HPDE6-E6E7 (cell line): ENCODE measurements at regions not wholly inside any gene's neighbourhood (a gene's known extent, or its start where the extent isn't known, plus 50 kb on each side); places are given as distances from the start of the nearest gene placed in this dataset.

Experiments used
- DNase-seq: peaks from one replicate; pipeline ENCODE4 v3.0.0; 2011; ENCODE audit warnings: missing footprints; ENCODE audit errors: extremely low spot score

GRCh38 chr21:35142036-35142815 lies 93.1 kb upstream of the RUNX1 start:
- DNase-seq, result no peak

DNA sequence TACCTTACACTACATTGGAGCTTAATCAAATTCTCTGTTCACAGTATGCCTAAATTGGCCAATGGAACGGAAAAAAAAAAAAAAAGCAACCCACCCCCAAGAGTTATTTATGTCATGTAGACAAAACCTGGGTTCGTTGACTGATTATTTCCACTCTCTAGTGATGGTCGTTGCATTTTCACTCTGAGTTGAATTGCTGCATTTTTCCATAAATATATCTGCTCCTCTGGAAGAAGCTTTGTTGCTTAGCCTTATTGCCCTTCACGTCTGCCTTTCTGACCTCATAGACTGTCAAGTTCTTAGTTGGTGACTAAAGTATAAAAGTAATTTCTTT lies 90.2 kb upstream of the RUNX1 start:
- no peak for DNase-seq

GRCh38 chr21:35138665-35139381 lies 89.7 kb upstream of the RUNX1 start:
- peak; percentile 89 for DNase-seq

DNA sequence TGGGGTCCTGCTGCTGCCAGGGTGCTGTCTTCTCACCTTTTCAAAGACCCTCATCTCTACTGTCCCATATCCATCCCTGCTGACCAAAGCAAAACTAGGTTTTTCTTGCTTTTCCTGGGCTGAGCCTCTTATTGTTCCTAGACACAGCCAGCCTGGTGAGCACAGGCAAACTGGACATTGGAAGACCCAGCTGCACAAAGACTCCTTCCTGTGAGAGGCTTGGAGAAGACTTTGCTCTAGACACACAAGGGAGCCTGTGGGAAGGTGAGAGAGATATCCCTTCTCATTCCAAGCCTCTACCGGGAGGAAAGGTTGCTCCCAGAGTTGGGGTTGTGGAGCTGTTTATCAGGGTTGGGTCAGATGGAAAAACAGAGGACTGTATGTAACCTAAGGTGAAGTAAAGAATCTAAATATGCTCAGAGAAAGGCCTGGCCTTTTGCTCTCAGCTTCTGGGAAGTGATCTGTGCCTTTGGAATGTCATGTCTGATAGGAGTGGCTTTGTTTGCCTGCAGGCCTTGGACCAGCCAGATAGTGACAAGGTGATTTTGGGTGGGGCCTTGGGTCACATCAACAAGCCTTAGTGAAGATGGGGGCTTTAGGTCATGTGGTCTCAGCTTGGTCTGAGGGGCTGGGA lies 87.6 kb upstream of the RUNX1 start:
- peak; percentile 48 for DNase-seq

DNA sequence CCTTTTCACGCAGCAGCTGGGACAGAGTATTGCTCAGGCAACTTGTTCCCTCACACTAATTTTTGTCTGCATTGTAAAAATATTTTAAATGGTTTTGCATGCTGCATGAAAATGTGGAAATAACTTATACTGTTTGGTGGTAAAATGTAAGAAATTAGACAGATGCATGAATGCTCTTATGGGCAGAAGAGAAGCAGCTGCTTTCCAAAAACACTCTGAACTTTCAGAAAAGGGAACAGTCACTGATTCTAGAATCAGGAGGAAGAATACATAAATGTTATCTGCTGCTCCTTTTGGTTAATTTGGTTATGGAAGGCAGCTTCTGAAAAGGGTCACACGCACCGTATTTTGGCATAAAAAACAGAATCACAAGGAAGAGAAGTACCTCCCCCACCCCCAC lies 87.0 kb upstream of the RUNX1 start:
- no peak for DNase-seq

- no peak for DNase-seq
Measured at GRCh38 chr21:35135481-35135880, 86.4 kb upstream of the RUNX1 start.

GRCh38 chr21:35134309-35134708 lies 85.2 kb upstream of the RUNX1 start:
- DNase-seq, result no peak

GRCh38 chr21:35128536-35128935 lies 79.4 kb upstream of the RUNX1 start:
- DNase-seq, result no peak

- DNase-seq, result no peak
Measured at GRCh38 chr21:35127851-35128250, 78.7 kb upstream of the RUNX1 start.

DNA sequence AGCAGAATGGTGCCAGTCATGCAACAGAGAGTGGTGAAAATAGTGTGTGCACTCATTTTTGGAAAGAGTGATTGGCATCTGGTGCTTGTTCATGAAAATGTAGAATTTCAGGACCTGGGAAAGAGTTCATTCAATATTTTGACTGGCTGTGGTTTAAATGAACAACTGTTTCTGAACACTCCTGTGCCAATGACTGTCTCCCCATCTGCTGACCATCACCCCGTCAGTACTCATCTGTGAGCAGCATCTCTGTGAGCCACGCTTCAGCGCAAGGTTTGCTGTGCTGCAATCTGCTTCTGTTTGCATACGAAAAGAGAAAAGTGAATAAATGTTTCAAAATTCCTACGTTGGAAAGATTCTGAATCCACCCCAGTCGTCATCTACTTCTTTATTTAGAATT lies 77.9 kb upstream of the RUNX1 start:
- DNase-seq, result no peak

DNA sequence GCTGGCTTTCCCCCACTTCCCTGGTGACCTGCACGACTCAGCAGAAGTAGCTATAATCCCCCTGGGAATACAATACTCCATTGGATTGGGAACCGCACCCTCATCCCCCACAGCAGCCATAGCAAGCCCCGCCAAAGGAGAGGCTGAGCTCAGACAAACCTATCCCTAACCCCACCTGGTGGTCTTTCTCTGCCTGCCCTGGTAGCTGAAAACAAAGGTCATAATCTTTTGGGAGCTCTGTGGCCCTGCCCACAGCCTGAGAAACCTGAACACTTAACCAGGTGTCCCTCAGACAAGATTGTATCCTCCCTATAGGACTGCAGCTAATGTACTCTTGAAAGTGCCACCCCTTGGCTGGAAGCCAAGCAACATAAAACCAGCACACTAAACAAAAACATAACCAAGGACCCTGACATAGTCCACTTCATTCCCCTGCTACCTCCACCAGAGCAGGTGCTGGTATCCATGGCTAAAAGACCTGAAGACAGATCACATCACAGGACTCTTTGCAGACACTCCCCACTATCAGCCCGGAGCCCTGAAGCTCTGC lies 71.6 kb upstream of the RUNX1 start:
- no peak for DNase-seq

DNA sequence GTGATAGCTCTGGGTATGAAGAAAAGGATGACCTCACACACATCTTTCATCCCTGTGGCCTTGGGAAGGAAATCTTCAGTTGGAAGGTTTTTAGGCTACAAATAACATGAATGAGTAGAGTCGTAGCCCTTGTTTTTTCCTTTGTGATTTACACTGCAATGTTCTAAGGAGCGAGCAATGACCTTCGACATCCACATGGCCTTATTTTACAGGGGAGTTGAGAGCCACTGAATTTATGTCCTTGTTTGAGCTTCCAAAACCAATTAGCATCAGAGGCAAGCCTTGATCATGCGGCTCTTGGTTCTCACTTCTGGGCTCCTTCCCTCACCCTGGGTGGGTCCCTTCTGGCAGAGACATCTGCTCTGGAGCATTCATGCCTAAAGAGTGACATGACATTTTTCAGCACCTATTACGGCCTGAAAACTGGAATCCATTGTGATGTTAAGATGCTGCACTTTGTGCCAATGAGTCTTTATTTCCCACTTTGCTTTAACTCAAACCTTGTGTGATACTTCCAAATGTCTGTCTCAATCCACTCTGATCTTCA lies 70.5 kb upstream of the RUNX1 start:
- DNase-seq, result no peak

DNA sequence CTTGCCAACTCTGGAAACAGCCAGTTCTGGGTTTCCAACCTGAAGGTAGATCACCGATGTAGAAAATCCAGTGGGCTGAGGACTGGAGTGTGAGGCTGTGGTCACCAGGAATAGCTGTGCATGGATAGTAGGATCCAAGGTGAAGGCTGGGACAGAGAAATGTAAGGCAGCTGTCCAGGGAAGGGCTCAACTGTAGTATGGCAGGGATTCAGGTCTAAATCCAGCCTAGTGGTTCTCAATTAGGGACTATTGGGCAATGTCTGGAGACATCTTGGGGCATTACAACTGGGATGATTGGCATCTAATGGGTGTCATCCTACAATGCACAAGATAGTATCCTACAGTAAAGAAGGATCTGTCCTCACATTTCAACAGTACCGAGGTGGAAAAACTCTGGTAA lies 67.7 kb upstream of the RUNX1 start:
- no peak for DNase-seq

GRCh38 chr21:35113064-35113463 lies 64.0 kb upstream of the RUNX1 start:
- no peak for DNase-seq

- DNase-seq, result peak; percentile 35
Measured at GRCh38 chr21:35111321-35111930, 62.3 kb upstream of the RUNX1 start.

DNA sequence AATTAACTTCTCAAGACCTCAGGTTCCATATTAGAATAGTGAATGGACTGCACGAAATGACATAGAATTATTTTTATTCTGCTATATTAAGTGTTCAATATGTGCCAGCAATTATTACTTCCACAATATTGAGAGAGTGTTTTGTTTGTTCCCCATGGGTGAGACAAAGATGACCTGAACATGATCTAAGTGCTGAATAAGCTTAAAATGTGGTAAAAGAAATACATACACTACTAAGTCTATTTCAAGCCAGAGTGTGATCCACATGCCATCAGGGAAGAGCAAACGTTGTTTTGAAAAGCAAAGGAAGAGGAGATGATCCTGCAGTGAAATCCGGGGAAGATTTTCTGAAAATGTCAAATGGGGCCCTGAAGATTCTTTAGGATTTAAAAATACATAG lies 59.8 kb upstream of the RUNX1 start:
- DNase-seq, result no peak

GRCh38 chr21:35107520-35107919 lies 58.4 kb upstream of the RUNX1 start:
- DNase-seq, result no peak

GRCh38 chr21:35106246-35106835 lies 57.2 kb upstream of the RUNX1 start:
- DNase-seq, result no peak

DNA sequence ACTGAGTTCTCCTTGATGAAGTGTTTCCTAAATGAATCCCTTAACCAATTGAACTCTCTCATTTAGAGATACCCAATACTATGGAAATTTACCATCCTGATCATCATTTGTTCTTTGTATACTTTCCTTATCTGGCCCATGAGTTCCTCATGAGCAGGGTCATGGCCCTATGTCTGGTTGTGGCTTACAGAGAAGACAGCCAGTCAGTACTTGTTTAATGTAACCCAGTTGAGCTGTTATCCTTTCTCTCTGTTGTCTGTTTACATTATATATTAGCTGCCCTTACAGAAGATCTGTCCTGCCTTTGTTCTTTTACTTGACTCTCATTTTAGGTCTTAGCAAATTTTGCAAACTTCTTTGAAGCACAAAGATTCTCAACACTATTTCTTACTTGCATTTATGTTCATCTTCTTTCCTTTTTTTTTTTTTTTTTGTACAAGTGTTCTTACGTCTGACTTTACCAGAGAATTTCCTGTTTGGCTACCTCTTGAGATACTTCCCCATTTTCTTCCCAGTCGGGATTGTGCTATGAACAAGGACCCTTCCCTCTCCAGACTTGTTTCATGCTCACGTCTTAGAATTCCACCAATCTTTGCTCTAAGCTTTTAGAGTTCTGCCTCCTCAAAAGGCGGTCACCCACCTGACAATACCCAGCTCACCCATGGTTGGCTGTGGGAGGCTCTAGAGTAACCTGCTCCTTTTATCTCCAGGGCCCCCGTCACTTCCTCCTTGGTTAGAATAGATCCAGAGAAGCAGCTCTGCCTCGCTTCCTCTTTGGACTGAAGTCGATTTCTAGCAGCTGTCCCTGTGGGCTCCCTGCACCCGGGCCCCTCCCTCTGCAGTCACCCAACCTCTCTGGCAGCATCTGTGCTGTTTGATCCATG lies 53.6 kb upstream of the RUNX1 start:
- DNase-seq, result no peak

GRCh38 chr21:35100349-35100811 lies 51.3 kb upstream of the RUNX1 start:
- no peak for DNase-seq

GRCh38 chr21:35099310-35099709 lies 50.2 kb upstream of the RUNX1 start:
- no peak for DNase-seq
